ENCODE measurements at regions not wholly inside any gene's neighbourhood (a gene's known extent, or its start where the extent isn't known, plus 50 kb on each side); places are given as distances from the start of the nearest gene placed in this dataset.
A peak's percentile ranks its signal among the peaks of the same experiment; 100 is the strongest.

DNA sequence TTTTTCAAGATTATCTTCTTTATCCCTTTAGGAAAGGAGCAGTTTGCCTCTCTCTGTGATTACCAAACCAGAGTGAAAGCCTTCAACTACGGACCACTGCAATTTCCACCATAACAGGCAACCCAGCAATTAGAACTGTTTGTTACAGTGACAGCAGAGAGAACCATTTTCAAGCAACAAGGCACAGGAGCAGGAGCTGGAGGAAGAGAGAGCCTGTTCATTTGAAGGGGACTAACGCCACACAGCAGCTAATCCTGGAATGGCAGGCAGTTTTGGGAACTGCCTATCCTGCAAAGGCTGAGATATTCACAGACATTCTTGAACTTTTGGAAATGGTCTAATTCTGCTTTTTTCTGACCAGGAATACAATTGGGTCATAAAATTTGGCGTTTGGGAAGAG lies 1541.9 kb upstream of the PIK3C3 start:
- peak; percentile 26 for DNase-seq

DNA sequence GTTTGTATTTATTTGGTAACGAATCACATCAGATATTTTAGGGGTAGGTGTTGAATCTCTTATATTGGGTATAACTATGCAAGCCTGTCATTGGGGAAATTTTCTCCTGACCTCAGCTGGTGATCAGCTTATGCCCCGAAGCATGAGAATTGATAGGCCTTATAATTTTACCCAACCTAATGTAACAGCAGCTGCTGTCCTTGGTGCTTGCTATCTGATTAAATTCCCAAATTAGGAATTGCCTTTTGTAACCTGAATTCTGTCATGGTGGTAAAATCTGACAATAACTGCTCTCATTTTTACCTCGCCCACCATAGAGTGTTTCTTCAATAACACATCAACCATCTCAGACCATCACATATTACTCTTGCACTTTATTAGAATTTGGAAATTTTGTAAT lies 1542.6 kb upstream of the PIK3C3 start:
- no peak for DNase-seq

DNA sequence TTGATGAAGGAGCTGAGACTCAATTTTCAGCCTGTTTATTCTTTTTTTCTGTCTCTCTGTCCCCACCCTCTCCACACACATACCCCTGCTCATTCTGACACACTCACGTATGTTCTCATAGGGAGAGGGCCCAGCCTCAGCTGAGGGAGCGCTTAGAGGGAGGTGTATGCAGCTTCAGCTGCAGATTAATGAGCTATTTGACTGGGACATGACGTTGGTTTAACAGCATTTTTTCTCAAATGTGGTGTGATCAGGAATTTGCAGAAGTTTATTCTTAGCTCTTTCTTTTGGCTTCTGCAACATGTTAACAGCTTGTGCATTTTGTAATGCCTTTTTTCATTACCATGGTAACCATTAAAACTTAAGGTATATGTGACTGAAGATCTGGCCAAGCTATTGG lies 1547.1 kb upstream of the PIK3C3 start:
- DNase-seq: peak; percentile 6

DNA sequence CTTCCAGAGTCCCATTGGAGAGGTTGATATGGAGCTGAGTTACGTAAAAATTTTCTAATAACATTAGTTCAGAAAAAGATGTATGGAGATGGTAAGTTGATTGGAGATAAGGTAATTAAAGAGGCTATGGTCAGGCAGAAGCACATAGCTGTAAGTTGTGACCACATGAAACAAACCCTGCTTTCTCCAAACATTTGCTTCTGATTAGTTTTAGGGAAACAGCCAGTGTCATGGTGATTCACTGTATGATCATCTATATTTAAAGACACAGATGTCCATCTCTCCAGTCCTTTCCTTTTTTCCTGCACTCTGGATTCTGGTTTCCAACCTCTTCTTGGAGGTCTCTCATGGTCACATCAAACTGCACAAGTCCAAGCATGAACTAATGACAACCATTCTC lies 1550.8 kb upstream of the PIK3C3 start:
- DNase-seq: no peak

DNA sequence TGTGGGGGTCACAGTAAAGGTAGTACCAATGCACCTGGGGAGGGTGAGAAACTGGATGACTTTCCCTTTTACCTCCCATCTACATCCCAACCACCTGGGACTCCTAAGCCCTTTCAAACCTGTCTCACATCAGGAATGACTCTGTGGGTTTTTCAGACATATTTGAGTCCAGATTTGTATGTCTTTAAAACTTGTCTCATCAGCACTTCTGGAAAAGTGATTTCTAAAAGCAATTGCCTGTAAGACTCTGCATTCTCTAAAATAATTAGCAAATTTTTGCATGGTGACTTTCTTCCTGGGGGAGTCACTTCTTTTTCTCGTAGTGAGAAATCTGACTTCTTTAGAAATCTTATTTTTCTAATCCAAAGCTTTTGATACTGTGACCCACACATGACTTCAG lies 1553.0 kb upstream of the PIK3C3 start:
- no peak for DNase-seq

DNA sequence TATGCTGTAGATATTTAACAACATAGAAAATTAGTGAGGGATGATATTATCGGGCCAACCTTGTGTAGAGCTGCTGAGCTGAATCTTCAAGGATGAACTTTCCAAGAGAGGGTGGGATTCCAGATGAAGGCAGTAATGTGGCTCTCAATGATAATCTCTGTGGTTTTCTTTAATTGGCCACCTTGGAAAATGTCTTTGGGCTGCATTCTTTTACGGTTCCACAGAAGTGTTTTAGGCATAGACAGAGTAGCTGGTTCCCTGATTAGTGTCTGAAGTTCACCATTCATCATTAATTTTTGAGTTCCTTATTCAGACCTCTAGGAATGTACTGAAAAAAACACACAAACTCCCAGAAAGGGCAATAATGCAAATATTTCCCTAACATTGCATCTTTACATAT lies 1566.9 kb upstream of the PIK3C3 start:
- DNase-seq: no peak

DNA sequence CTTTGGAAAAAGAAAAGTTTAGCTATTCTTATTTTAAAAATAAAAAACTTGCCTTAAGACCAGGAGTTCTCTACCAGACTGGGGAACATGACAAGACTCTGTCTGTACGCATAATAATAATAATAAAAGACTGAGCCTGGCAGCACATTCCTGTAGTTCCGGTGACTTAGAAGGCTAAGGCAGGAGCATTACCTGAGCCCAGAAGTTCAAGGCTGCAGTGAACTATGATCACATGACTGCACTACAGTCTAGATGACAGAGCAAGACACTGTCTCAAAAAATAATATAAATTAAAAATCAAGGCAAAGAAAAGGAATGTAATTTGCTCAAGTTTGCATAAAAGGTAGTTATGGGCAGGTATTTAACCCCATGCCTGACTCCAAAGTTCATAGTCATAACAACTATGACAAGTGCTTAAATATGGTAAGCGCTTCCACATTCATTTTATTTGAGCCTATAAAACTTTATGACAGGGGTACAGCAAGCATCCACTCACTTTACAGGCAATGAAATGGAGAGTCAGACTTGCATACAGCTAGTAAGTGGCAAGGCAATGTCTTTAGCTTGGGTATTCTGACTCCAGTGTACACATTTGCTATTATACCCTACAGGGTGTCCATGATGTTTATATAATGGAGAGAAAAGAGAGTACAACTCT lies 1567.8 kb upstream of the PIK3C3 start:
- no peak for DNase-seq

DNA sequence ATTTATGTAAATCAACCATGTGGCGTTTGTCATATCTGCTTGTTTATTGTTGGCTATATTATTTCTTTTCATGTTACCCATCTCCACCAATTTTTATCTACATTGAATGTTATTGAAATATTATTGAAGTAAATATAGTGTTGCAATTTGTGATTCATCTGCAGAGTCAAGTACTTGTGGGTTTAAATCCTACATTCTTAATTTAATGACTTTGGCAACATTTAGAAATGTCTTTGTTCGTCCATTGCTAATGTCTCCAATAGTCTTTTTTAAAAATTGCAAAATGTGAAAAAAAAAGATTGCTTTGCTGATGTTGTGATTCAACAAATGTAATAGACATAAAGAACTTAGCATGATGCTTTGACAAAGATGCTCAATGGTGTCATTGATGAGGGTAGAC lies 1572.8 kb upstream of the PIK3C3 start:
- no peak for DNase-seq

DNA sequence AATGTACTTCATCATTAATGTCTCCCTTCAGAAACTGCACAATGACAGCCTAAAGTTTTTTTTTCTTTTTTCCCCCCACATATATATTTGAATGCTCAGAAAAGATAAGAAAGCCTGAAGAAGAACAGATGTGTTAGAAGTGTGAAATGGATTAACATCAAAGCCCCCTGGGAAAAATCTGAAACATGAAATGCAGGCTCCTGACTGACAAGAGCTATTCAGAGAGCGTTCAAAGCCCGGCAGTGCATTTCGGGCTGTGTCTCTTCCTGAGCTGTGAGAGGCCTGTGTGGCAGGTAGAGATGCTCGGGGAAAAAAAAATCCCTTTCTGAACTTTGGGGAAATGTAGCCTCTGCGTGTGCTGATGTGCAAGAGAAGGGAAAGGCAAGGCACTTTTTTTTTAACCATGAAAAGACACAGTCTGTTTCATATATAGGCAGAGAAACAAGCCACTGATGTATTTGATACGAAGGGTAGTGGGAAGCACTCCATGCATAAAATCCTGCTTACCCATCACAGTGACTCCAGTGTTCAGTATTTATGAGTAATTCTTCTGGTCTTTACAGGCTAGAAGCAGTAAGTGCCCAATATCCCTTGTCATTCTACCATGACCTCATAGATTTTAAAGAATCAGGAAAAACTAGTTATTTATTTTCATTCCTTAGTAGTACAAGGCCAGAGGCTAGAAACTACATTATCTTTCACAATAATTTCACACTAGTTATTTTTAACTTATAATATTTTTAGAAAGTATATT lies 1574.2 kb upstream of the PIK3C3 start:
- DNase-seq: no peak

DNA sequence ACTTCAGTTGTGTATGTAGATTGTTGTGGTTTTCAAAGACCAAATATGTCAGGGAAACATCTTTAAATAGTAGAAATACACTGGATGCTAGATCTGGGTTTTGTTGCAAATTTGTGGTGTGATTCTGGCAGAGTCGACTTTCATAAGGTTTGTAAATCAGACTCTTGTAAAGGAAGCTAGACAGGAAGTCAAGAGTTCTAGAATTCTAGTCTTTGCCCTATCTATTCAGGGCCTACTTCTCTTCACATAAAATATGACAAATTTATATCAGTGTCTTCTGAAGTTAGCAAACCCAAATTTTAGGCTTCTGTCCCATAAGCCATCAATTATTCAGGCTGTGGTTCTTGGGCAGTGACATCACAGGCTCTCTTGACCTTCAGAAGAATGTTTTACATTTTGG lies 1579.2 kb upstream of the PIK3C3 start:
- DNase-seq: no peak

DNA sequence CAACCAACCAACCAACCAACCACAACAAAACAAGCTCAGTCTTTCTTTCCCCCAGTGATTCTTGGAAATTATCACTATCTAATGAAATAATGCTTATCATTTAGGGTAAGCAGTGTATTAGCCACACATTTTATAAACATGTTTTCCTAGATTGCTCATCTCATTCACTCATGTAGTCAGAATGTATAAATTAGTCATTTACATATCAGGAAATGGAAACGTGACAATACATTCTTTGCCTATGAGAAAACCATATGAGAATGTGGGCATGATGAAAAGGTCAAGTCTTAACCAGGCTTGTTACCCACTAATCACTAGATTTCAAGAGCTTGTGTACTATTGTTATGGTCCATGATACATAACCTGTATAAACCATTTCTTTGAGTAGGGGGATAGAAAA lies 1583.4 kb upstream of the PIK3C3 start:
- DNase-seq: no peak

DNA sequence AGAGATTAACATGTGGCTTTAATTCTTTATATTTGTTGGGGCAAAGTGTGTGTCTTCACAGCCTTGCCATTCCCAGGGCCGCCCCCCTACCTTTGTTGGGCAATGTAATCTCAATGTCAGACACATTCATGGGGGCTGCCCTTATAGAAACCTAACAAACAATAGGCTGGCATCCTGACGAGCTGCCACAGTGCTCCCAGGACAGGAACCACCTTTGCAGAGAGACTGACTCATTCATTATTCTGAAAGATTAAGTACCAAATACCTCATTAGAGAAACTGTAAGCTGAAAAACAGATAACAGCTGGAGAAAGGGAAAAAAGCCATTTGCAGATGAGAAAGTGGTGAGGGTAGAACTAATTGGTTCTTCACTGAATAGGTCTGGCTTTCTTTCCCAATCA lies 1587.5 kb upstream of the PIK3C3 start:
- no peak for DNase-seq

DNA sequence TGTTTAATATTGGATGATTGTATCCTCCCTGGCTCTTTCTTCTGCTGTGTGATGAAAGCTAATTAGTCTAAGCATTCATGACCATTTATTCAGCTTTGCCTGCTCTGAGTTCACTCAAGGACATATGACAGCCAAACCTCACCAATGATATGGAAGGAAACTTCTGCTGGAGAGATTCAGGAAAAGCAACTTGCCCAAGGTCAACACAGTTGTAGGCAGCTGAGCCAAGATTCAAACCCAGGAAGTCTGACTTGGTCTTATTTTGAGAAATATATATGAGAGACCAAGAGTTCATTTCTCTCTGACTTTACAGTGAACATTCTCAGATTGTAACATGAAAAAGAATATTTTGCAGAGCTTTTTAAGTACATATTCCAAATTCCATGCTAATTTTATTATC lies 1588.5 kb upstream of the PIK3C3 start:
- no peak for DNase-seq

DNA sequence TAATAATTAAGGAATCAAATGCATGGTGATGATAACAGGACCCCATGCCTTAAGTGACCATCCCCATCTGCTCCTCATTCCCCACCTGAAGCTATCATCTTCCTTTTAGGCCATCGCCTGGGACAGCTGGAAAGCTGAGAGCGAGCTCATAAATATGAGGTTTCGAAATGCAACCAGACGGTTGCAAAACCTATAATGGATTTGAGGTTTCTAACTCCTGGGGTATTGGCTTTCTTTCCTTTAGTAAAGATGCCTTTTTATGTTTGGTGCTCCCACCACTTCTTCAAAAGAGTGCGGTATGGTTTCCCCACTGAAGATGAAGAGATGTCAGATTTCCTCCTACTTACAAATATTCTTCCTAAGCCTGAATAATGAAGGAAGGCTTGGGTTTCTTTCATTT lies 1589.5 kb upstream of the PIK3C3 start:
- DNase-seq: no peak

DNA sequence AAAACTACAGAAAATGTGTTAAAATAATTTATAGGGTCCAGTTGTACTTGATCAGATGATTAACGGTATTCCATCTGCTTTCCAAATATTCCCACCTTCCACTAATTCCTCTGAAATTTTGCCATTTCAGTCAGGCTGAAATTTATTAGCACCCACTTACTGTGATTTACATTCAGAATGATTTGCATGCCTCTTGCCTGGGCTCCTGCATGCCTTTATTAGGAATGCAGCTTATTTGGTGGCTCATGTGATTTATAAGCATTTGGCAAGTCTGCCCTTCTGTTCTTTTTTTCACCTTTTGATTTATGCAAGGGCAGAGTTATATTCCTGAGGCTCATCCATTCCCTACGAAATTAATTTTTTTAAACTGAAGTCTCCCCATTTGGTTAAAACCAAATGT lies 1594.5 kb upstream of the PIK3C3 start:
- DNase-seq: no peak

DNA sequence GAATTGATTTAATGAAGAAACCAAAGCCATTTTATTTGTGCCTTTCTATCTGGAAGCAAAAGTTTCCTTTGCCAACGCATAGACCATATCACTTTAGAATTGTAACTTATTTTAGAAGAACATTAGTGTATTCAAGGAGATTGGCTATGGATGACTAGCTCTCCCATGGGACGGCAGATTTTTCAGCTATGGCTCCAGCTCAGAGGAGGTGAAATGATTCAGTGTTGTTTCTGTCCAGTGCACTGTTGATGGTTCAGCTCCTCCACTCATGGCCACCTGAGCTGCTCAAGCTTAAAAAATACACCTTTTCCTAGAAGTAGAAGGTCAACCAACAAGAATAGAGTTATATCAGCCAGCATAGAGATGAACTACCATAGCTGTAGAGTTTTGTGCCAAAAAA lies 1597.5 kb upstream of the PIK3C3 start:
- no peak for DNase-seq

DNA sequence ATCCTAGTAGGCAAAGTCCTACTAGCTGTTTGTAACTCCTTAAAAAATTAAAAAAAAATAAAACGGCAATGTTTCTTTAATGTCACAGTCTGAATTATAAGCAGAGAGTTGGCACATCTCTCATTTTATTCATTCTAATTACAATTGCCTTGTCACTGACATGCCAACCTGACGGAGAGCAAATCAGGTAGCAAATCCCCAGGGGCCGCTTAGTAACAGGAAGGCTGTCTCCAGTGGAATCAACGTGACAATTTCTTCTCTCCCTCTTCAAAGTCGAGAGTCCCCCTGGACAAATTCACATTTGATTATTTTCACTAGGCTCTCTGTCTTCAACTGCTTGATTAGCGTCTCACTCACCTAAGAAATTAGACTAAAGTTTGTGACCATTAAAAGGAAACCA lies 1598.9 kb upstream of the PIK3C3 start:
- no peak for DNase-seq

DNA sequence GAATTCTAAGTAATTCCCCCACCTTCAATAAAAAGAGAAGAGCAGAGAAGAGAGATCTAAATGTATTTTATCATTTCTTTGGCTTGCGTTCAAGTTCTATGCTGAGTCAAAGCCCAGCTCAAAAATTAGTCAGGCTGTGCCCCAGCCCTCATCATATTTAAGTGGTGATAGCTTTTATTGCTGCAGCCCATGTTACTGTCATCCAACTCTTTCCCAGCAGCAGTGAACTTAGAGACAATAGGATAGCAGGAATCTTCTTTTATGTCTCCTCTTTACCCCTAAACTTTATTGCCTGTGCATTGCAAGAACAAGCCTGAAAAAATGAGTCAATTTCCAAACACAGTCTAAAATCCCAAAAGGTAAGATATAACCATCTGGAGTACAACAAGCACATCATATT lies 1599.3 kb upstream of the PIK3C3 start:
- DNase-seq: peak; percentile 10

DNA sequence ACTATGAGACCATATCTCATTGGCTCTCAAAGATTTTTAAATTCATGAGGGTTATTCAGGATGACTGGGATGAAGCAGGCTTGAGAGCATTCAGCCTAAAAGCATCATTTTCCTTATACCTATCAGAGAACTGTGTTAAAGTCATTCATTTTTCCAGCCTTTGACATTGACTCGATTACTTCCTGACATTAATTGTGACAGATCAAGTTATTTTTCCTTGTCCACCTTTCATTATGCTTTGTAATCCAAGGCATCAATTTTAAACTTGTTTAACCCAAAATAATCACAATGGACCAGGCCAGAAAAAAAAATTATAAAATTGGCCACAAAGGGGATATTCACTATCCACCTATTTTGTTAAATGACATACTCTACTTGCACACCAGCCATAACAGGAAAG lies 1606.8 kb upstream of the PIK3C3 start:
- no peak for DNase-seq

DNA sequence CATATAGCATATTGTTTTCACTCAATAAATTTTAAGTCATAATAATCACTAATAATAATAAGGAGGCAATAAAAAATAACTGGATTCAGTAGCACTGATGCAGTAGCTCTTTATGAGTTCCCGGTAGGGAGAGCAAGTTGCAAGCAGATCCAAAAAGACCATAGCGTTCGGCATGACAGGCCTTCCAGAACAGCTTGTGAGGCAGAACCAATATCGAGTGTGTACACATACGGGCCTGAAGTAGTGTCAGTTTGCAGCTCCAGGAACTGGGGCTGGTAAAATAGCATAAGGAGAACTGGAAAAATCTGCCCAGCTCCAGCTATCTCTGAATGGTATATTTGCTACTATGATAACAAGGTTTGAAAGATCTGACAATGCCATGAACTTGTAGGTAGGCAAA lies 1607.8 kb upstream of the PIK3C3 start:
- DNase-seq: no peak

DNA sequence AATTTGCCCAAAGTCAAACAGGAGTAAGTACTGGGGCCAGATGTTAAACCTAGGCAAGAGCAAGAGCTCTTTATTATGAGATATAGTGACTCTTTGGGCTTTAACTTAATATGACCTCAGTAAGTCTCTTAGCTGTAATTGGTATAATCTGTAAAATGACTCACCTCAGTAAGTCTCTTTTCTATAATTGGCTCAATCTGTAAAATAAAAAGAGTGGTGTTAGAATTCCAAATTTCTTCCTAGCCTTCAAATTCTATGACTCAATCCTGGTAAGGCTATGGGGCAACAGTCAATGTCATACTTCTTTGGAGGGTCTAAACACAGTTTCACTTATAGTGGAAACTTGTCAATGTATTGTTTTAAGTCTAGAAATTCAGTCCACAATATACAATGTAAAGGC lies 1608.9 kb upstream of the PIK3C3 start:
- no peak for DNase-seq

DNA sequence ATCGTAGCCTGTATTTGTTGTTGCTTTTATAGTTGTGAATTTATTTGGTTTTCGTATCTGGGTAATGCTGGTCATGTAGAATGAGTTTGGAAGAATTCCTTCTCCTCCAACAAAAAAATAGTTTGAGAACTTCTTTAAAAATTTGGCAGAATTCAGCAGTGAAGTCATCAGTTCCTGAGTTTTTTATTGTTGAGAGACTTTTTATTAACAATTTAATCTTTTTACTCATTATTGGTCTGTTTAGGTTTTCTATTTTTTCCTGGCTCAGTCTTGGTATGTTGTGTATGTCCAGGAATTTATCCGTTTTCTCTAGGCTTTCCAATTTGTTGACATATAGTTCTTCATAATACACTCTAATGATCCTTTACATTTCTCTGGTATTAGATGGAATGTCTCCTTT lies 1613.3 kb upstream of the PIK3C3 start:
- DNase-seq: no peak

DNA sequence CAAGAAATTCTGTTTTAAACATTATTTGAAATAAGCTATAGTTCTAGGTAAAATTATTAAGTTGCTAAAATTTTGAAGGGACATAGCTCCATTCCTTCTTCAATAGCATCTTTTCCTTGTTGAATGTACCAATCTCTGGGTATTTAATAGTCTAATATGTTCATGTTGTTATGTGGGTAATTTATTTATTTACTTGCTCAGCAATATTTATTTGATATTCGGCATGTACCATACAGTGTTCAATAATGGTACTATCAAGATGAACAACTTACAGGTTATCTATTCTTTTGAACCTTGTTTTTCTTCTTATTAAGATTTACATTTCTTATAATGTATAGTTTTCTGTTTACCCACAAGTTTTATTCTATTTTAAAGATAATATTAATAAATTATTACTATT lies 1616.8 kb upstream of the PIK3C3 start:
- DNase-seq: no peak

DNA sequence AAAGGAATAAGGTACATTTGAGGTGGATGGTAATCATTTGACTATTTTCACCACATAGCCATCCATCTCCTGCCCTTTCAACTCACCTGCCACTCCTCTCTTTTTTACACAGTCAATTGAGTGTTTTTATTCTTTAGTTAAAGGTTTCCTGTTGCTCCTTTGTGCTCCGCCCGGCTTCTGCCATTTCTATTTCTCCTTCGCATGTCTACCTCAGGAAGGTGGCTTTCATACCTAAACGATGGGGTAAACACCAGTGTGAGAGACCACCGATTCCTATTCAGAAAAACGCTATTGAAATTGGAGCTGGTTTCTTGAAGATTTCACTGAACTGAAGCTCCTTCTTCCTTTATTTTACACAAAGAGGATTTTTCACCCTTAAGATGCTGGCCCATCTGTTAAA lies 1628.0 kb upstream of the PIK3C3 start:
- no peak for DNase-seq

DNA sequence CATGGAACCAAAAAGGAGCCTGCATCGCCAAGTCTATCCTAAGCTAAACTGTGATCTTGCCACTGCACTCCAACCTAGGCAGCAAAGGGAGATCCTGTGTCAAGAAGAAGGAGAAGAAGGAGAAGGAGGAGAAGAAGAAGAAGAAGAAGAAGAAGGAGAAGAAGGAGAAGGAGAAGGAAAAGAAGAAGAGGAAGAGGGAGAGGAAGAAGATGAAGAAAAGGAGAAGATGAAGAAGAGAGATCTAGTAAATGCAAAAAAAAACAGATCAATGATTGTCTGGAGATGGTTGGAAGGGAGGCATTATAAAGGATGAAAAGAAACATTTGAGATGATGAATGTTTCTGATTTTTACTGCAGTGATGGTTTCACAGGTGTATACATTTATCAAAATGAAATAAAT lies 1629.0 kb upstream of the PIK3C3 start:
- DNase-seq: no peak

All from hindlimb muscle (tissue), 1 donor.